HEK293 (cell line): ENCODE measurements at regions not wholly inside any gene's neighbourhood (a gene's known extent, or its start where the extent isn't known, plus 50 kb on each side); places are given as distances from the start of the nearest gene placed in this dataset.

Experiments
- CTCF ChIA-PET: fragments of 350-600 bp; formaldehyde crosslinking; extraction: SDS; loops from one replicate; lab custom pipeline; 2021; ENCODE audit warnings: antibody characterized with exemption; lab: Yijun Ruan, JAX
- POLR2A ChIA-PET: fragments of 300-600 bp; formaldehyde crosslinking; extraction: SDS; loops from one replicate; lab custom pipeline; 2020; ENCODE audit warnings: antibody characterized with exemption, inconsistent platforms; lab: Yijun Ruan, JAX
- H3K27ac ChIP-seq: fragments of 200-500 bp; sonication (Bioruptor generic); 2 replicates; pipeline ENCODE4 v1.5.1; 2014; ENCODE audit warnings: low read depth, low read length, control low read depth, inconsistent platforms; ENCODE audit errors: extremely low read depth
- H3K36me3 ChIP-seq, 2 experiments: fragments of 200-500 bp in 1 of 2; sonication (Bioruptor generic) in 1 of 2; 1 replicate in 1 of 2; 2 replicates in 1 of 2; pipeline ENCODE4 v1.5.1; 2014 to 2017; ENCODE audit warnings: inconsistent platforms in 2 of 2, low read length in 2 of 2; ENCODE audit not compliant: control insufficient read depth in 2 of 2, insufficient read depth in 1 of 2
- H3K4me1 ChIP-seq: fragments of 200-500 bp; sonication (Bioruptor generic); 2 replicates; pipeline ENCODE4 v1.5.1; 2014; ENCODE audit warnings: mild to moderate bottlenecking, low read length, inconsistent platforms; ENCODE audit not compliant: control insufficient read depth, insufficient read depth
- H3K4me3 ChIP-seq: 2 replicates; pipeline ENCODE4 v1.5.1; 2011; ENCODE audit warnings: low read depth, mild to moderate bottlenecking, control low read depth, low read length, moderate library complexity
- H3K9me3 ChIP-seq: fragments of 200-500 bp; sonication (Bioruptor generic); 2 replicates; pipeline ENCODE4 v1.5.1; 2014; ENCODE audit warnings: low read depth, low read length, inconsistent platforms; ENCODE audit not compliant: control insufficient read depth, insufficient read depth
- FEZF1 ChIP-seq: fragments of 450-650 bp; formaldehyde crosslinking; IDR thresholded peaks from 2 replicates; pipeline ENCODE4 v1.5.1; 2016; ENCODE audit warnings: missing biosample characterization, missing genetic modification characterization
- GLIS2 ChIP-seq: fragments of 450-650 bp; formaldehyde crosslinking; IDR thresholded peaks from 2 replicates; pipeline ENCODE4 v1.5.1; 2016; ENCODE audit warnings: missing biosample characterization, missing genetic modification characterization
- KLF7 ChIP-seq: fragments of 450-650 bp; formaldehyde crosslinking; IDR thresholded peaks from 2 replicates; pipeline ENCODE4 v1.5.1; 2016; ENCODE audit warnings: missing biosample characterization, missing genetic modification characterization, borderline replicate concordance
- KLF8 ChIP-seq: fragments of 450-650 bp; formaldehyde crosslinking; IDR thresholded peaks from 2 replicates; pipeline ENCODE4 v1.5.1; 2016; ENCODE audit warnings: missing biosample characterization, missing genetic modification characterization
- OSR2 ChIP-seq: fragments of 450-650 bp; formaldehyde crosslinking; IDR thresholded peaks from 2 replicates; pipeline ENCODE4 v1.5.1; 2016; ENCODE audit warnings: missing biosample characterization, missing genetic modification characterization
- PRDM1 ChIP-seq: fragments of 450-650 bp; formaldehyde crosslinking; IDR thresholded peaks from 2 replicates; pipeline ENCODE4; 2016; ENCODE audit warnings: missing biosample characterization, missing genetic modification characterization
- SP7 ChIP-seq: fragments of 450-650 bp; formaldehyde crosslinking; IDR thresholded peaks from 2 replicates; pipeline ENCODE4 v1.5.1; 2016; ENCODE audit warnings: missing biosample characterization, missing genetic modification characterization
- TRIM28 ChIP-seq: IDR thresholded peaks from 2 replicates; pipeline ENCODE4 v1.6.1; 2011; ENCODE audit warnings: low read length, control low read depth, borderline replicate concordance
- ZFP69B ChIP-seq: fragments of 450-650 bp; formaldehyde crosslinking; IDR thresholded peaks from 2 replicates; pipeline ENCODE4 v1.5.1; 2016; ENCODE audit warnings: missing biosample characterization, missing genetic modification characterization
- ZIC2 ChIP-seq: fragments of 450-650 bp; formaldehyde crosslinking; IDR thresholded peaks from 2 replicates; pipeline ENCODE4 v1.5.1; 2016; ENCODE audit warnings: missing biosample characterization, missing genetic modification characterization
- ZNF146 ChIP-seq: fragments of 450-650 bp; formaldehyde crosslinking; IDR thresholded peaks from 2 replicates; pipeline ENCODE4 v1.5.1; 2016; ENCODE audit warnings: missing biosample characterization, missing genetic modification characterization
- ZNF184 ChIP-seq: fragments of 450-650 bp; IDR thresholded peaks from 2 replicates; pipeline ENCODE4 v1.5.1; 2018; ENCODE audit warnings: missing biosample characterization, mild to moderate bottlenecking, missing genetic modification characterization
- ZNF19 ChIP-seq: fragments of 450-650 bp; formaldehyde crosslinking; IDR thresholded peaks from 2 replicates; pipeline ENCODE4; 2016; ENCODE audit warnings: missing biosample characterization, missing genetic modification characterization, low read depth
- ZNF350 ChIP-seq: fragments of 450-650 bp; formaldehyde crosslinking; IDR thresholded peaks from 2 replicates; pipeline ENCODE4 v1.5.0; 2017; ENCODE audit warnings: missing biosample characterization, mild to moderate bottlenecking, missing genetic modification characterization
- ZNF37A ChIP-seq: fragments of 450-650 bp; IDR thresholded peaks from 2 replicates; pipeline ENCODE4 v1.5.1; 2018; ENCODE audit warnings: missing biosample characterization, missing genetic modification characterization
- ZNF394 ChIP-seq: fragments of 450-650 bp; formaldehyde crosslinking; IDR thresholded peaks from 2 replicates; pipeline ENCODE4 v1.5.1; 2016; ENCODE audit warnings: missing biosample characterization, missing genetic modification characterization, mild to moderate bottlenecking, moderate library complexity, borderline replicate concordance
- ZNF473 ChIP-seq: fragments of 450-650 bp; formaldehyde crosslinking; IDR thresholded peaks from 2 replicates; pipeline ENCODE4 v1.5.1; 2017; ENCODE audit warnings: missing biosample characterization, missing genetic modification characterization
- ZNF660 ChIP-seq: fragments of 450-650 bp; IDR thresholded peaks from 2 replicates; pipeline ENCODE4 v1.5.1; 2018; ENCODE audit warnings: missing biosample characterization, mild to moderate bottlenecking, missing genetic modification characterization
- TF ChIP-seq, protein P1 (sequence below): fragments of 450-650 bp; formaldehyde crosslinking; IDR thresholded peaks from 2 replicates; pipeline ENCODE4 v1.5.1; 2016; ENCODE audit warnings: missing biosample characterization, missing genetic modification characterization, low read depth
- TF ChIP-seq, protein P2 (sequence below): fragments of 450-650 bp; formaldehyde crosslinking; IDR thresholded peaks from 2 replicates; pipeline ENCODE4 v1.5.1; 2017; ENCODE audit warnings: missing biosample characterization, missing genetic modification characterization
- TF ChIP-seq, protein P3 (sequence below): fragments of 450-650 bp; formaldehyde crosslinking; IDR thresholded peaks from 2 replicates; pipeline ENCODE4 v1.5.1; 2016; ENCODE audit warnings: missing biosample characterization, missing genetic modification characterization

DNA sequence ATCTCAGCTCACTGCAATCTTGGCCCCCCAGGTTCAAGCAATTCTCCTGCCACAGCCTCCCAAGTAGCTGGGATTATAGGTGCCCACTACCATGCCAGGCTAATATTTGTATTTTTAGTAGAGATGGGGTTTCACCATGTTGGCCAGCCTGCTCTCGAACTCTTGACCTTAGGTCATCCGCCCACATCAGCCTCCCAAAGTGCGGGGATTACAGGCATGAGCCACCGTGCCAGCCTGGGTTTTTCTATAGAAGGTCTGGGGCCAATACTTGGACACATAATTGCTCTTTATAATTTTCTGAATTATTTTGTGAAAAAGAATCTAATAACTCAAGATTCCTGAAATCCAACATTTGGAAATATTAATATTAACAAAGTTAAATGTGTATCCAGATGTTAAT is 1267.7 kb upstream of the ADGRL4 start (continued):
- TF ChIP-seq KLF7 (tag by site-specific recombination) (no peak), ZNF37A (tag by site-specific recombination) (no peak), ZNF394 (tag by site-specific recombination) (no peak), KLF8 (no peak), ZFP69B (tag by site-specific recombination) (no peak), PRDM1 (no peak)

DNA sequence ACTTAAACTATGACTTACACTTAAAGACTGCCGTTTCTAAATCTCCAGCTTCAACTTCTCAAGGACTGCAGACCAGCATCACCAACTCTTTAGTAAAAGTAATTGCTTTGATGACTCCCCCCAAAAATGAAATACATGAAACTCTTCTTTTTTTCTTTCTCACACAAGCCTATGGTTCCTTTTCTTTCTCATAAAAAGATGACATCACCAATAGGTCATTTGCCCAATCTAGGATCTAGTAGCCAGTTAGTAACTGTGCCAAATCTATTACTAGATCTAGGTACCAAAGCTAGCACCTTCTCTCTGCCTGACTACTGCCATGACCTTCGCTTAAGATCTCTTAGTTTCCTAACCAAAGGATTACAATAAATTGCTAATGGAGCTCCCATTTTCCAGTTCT is 1266.0 kb upstream of the ADGRL4 start:
- Histone ChIP-seq H3K4me1 (no peaks in the 10 kb centered on the region), H3K27ac (no peak overlapping the region), H3K4me3 (no peak overlapping the region), H3K9me3 (no peaks in the 10 kb centered on the region), H3K36me3 (no peaks in the 10 kb centered on the region)
- ChIA-PET CTCF (no interaction called here), POLR2A (no interaction called here)
- TF ChIP-seq FEZF1 (no peak), SP7 (tag by site-specific recombination) (no peak)
- TF ChIP-seq, protein P1, sequence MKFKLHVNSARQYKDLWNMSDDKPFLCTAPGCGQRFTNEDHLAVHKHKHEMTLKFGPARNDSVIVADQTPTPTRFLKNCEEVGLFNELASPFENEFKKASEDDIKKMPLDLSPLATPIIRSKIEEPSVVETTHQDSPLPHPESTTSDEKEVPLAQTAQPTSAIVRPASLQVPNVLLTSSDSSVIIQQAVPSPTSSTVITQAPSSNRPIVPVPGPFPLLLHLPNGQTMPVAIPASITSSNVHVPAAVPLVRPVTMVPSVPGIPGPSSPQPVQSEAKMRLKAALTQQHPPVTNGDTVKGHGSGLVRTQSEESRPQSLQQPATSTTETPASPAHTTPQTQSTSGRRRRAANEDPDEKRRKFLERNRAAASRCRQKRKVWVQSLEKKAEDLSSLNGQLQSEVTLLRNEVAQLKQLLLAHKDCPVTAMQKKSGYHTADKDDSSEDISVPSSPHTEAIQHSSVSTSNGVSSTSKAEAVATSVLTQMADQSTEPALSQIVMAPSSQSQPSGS (tag by site-specific recombination): peak; percentile 77
- TF ChIP-seq, protein P2, sequence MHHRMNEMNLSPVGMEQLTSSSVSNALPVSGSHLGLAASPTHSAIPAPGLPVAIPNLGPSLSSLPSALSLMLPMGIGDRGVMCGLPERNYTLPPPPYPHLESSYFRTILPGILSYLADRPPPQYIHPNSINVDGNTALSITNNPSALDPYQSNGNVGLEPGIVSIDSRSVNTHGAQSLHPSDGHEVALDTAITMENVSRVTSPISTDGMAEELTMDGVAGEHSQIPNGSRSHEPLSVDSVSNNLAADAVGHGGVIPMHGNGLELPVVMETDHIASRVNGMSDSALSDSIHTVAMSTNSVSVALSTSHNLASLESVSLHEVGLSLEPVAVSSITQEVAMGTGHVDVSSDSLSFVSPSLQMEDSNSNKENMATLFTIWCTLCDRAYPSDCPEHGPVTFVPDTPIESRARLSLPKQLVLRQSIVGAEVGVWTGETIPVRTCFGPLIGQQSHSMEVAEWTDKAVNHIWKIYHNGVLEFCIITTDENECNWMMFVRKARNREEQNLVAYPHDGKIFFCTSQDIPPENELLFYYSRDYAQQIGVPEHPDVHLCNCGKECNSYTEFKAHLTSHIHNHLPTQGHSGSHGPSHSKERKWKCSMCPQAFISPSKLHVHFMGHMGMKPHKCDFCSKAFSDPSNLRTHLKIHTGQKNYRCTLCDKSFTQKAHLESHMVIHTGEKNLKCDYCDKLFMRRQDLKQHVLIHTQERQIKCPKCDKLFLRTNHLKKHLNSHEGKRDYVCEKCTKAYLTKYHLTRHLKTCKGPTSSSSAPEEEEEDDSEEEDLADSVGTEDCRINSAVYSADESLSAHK (tag by site-specific recombination): no peak

DNA sequence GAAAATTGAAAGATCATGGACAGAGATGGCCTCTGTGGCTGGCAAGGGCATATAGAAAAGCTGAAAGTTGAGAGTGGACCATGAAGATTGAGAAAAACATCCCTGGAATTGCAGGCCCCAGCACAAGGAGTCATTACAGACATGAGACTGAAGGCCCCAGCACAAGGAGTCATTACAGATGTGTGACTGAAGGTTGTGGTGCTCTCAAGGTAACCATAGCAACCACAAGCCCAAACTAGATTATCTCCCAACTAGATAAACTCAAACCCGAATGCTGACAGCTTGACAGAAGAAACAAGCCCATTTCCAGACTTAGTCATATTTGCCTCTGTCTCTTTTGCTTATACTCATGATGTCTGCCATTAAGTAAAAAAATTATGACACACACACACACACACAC is 1252.1 kb upstream of the ADGRL4 start:
- no peaks in the 10 kb centered on the region for H3K9me3 ChIP-seq
- ChIA-PET POLR2A (no interaction called here), CTCF (no interaction called here)
- TF ChIP-seq ZNF350 (tag by site-specific recombination) (no peak), KLF7 (tag by site-specific recombination) (no peak), ZNF19 (tag by site-specific recombination) (no peak), GLIS2 (tag by site-specific recombination) (no peak), ZNF146 (tag by site-specific recombination) (no peak), ZNF473 (no peak), ZNF184 (tag by site-specific recombination) (no peak), ZNF660 (tag by site-specific recombination) (no peak)
- no peaks in the 10 kb centered on the region for H3K4me1 ChIP-seq
- H3K27ac ChIP-seq: no peak overlapping the region
- H3K36me3 ChIP-seq: no peaks in the 10 kb centered on the region
- H3K4me3 ChIP-seq: no peak overlapping the region

DNA sequence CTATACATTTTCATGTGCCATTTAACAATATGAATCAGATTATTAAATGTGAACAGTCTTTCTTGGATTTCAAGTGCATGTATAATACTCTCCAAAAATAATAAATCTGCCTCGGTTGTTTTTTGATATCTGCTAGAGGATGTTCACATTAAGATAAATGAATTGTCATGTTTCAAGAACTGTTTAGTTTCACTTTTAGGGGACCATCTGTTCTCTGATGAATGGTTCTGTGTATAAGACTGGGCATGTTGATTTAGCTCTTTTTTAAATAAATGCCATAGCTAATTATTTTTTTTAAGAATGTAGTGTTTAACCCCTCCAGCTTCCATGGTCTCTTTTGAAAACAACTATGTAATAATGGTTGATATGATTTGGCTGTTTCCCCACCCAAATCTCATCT is 1245.1 kb upstream of the ADGRL4 start:
- no peak overlapping the region for H3K4me3 ChIP-seq
- CTCF ChIA-PET: no interaction called here
- H3K36me3 ChIP-seq: no peaks in the 10 kb centered on the region
- H3K4me1 ChIP-seq: no peaks in the 10 kb centered on the region
- POLR2A ChIA-PET: no interaction called here
- TF ChIP-seq OSR2 (tag by site-specific recombination): no peak
- TF ChIP-seq TRIM28: no peak
- TF ChIP-seq, protein P3, sequence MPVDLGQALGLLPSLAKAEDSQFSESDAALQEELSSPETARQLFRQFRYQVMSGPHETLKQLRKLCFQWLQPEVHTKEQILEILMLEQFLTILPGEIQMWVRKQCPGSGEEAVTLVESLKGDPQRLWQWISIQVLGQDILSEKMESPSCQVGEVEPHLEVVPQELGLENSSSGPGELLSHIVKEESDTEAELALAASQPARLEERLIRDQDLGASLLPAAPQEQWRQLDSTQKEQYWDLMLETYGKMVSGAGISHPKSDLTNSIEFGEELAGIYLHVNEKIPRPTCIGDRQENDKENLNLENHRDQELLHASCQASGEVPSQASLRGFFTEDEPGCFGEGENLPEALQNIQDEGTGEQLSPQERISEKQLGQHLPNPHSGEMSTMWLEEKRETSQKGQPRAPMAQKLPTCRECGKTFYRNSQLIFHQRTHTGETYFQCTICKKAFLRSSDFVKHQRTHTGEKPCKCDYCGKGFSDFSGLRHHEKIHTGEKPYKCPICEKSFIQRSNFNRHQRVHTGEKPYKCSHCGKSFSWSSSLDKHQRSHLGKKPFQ: no peak
- no peak for TF ChIP-seq ZIC2 (tag by site-specific recombination)
- no peak overlapping the region for H3K27ac ChIP-seq
- no peaks in the 10 kb centered on the region for H3K9me3 ChIP-seq
